Vagina (tissue), 2 donors: ENCODE measurements at regions not wholly inside any gene's neighbourhood (a gene's known extent, or its start where the extent isn't known, plus 50 kb on each side); places are given as distances from the start of the nearest gene placed in this dataset.

ENCODE experiments used
- CTCF ChIP-seq, 3 experiments: fragments of 450-650 bp in 2 of 3; fragments of 200-600 bp in 1 of 3; sonication (generic) in 1 of 3; IDR thresholded peaks; one replicate each; pipeline ENCODE4 v1.5.1; 2017 to 2019; ENCODE audit warnings: antibody characterized with exemption in 3 of 3, mild to moderate bottlenecking in 2 of 3, moderate library complexity in 2 of 3
- POLR2A ChIP-seq, 2 donors: fragments of 450-650 bp; IDR thresholded peaks; one replicate each; pipeline ENCODE4 v1.6.1; 2017; ENCODE audit warnings: antibody characterized with exemption in 2 of 2, mild to moderate bottlenecking in 2 of 2, moderate library complexity in 2 of 2

GRCh38 chr16:35186045-35186759 is 1726.8 kb downstream of the TP53TG3F start:
- no peak for TF ChIP-seq CTCF (IDR thresholded peaks at IDR 0.05)
- no peak for TF ChIP-seq POLR2A (IDR thresholded peaks at IDR 0.05)
